ENCODE measurements at regions not wholly inside any gene's neighbourhood (a gene's known extent, or its start where the extent isn't known, plus 50 kb on each side); places are given as distances from the start of the nearest gene placed in this dataset.

- POLR2A ChIA-PET = interaction anchor here (0.6 kb wide), 1 partner anchor 42 kb away, joined by 3 read pairs; no protein-coding TSS in a partner anchor
- Mint-ChIP-seq H3K4me1 (ENCODE audit: insufficient read depth, unreplicated experiment) (no peaks in the 10 kb centered on the region), H3K27ac (ENCODE audit: low read depth, unreplicated experiment) (no peak overlapping the region), H3K36me3 (ENCODE audit: insufficient read depth, unreplicated experiment) (no peaks in the 10 kb centered on the region), H3K4me3 (ENCODE audit: unreplicated experiment) (no peak overlapping the region), H3K27me3 (ENCODE audit: insufficient read depth, unreplicated experiment) (no peaks in the 10 kb centered on the region), H3K9me3 (ENCODE audit: unreplicated experiment) (no peaks in the 10 kb centered on the region)
- TF ChIP-seq CTCF (IDR thresholded peaks at IDR 0.05; ENCODE audit: unreplicated experiment) = no peak
- DNase-seq (ENCODE audit: unreplicated experiment) = no peak
- intact Hi-C loops (cut with micrococcal nuclease) = no loop called here
- CTCF ChIA-PET = no interaction called here
- BruUV-seq (replicated peaks) = no TSS peak
Observed at GRCh38 chr10:64369885-64370773, 848.9 kb downstream of the REEP3 start.

GRCh38 chr10:64374346-64374745 lies 853.1 kb downstream of the REEP3 start:
- CTCF ChIA-PET = no interaction called here
- no TSS peak for BruUV-seq (replicated peaks)
- POLR2A ChIA-PET = interaction anchor here (0.7 kb wide), 2 partner anchors 10 to 334 kb away, joined by 3 read pairs; no protein-coding TSS in a partner anchor
- no peak for DNase-seq (ENCODE audit: unreplicated experiment)
- H3K4me1 Mint-ChIP-seq (ENCODE audit: insufficient read depth, unreplicated experiment) = no peaks in the 10 kb centered on the region
- intact Hi-C loops (cut with micrococcal nuclease) = no loop called here
- H3K27me3 Mint-ChIP-seq (ENCODE audit: insufficient read depth, unreplicated experiment) = no peaks in the 10 kb centered on the region
- no peak for TF ChIP-seq CTCF (IDR thresholded peaks at IDR 0.05; ENCODE audit: unreplicated experiment)
- no peaks in the 10 kb centered on the region for H3K9me3 Mint-ChIP-seq (ENCODE audit: unreplicated experiment)
- H3K36me3 Mint-ChIP-seq (ENCODE audit: insufficient read depth, unreplicated experiment) = no peaks in the 10 kb centered on the region
- no peak overlapping the region for H3K27ac Mint-ChIP-seq (ENCODE audit: low read depth, unreplicated experiment)
- no peak overlapping the region for H3K4me3 Mint-ChIP-seq (ENCODE audit: unreplicated experiment)

- intact Hi-C loops (cut with micrococcal nuclease) = no loop called here
- POLR2A ChIA-PET = no interaction called here
- Mint-ChIP-seq H3K27me3 (ENCODE audit: insufficient read depth, unreplicated experiment) (no peaks in the 10 kb centered on the region), H3K4me3 (ENCODE audit: unreplicated experiment) (no peak overlapping the region), H3K27ac (ENCODE audit: low read depth, unreplicated experiment) (no peak overlapping the region), H3K36me3 (ENCODE audit: insufficient read depth, unreplicated experiment) (no peaks in the 10 kb centered on the region), H3K9me3 (ENCODE audit: unreplicated experiment) (no peaks in the 10 kb centered on the region), H3K4me1 (ENCODE audit: insufficient read depth, unreplicated experiment) (no peaks in the 10 kb centered on the region)
- CTCF ChIA-PET = interaction anchor here (1.0 to 1.7 kb wide), 2 partner anchors 334 to 441 kb away, joined by 3 to 4 read pairs; no protein-coding TSS in a partner anchor
- no TSS peak for BruUV-seq (replicated peaks)
- peak; percentile 8 for DNase-seq (ENCODE audit: unreplicated experiment)
- TF ChIP-seq CTCF (IDR thresholded peaks at IDR 0.05; ENCODE audit: unreplicated experiment) = no peak
Observed at GRCh38 chr10:64376167-64376566, 855.0 kb downstream of the REEP3 start.

GRCh38 chr10:64379898-64380297 lies 858.7 kb downstream of the REEP3 start:
- Mint-ChIP-seq H3K36me3 (ENCODE audit: insufficient read depth, unreplicated experiment) (no peaks in the 10 kb centered on the region), H3K27me3 (ENCODE audit: insufficient read depth, unreplicated experiment) (no peaks in the 10 kb centered on the region), H3K4me3 (ENCODE audit: unreplicated experiment) (no peak overlapping the region), H3K9me3 (ENCODE audit: unreplicated experiment) (no peaks in the 10 kb centered on the region), H3K4me1 (ENCODE audit: insufficient read depth, unreplicated experiment) (no peaks in the 10 kb centered on the region), H3K27ac (ENCODE audit: low read depth, unreplicated experiment) (no peak overlapping the region)
- ChIA-PET CTCF (no interaction called here), POLR2A (no interaction called here)
- DNase-seq (ENCODE audit: unreplicated experiment) = peak; percentile 20
- intact Hi-C loops (cut with micrococcal nuclease) = no loop called here
- TF ChIP-seq CTCF (IDR thresholded peaks at IDR 0.05; ENCODE audit: unreplicated experiment) = no peak
- BruUV-seq (replicated peaks) = no TSS peak

Data from MCF 10A (cell line).